Keratinocyte (primary cell): ENCODE measurements at regions not wholly inside any gene's neighbourhood (a gene's known extent, or its start where the extent isn't known, plus 50 kb on each side); places are given as distances from the start of the nearest gene placed in this dataset.

Experiments used
- DNase-seq: peaks from one replicate; pipeline ENCODE4 v3.0.0-alpha.2; 2011; ENCODE audit warnings: low read depth, missing footprints, low spot score
- FAIRE-seq: peaks from 2 replicates; lab custom pipeline; 2011; peaks lifted over from hg19 to GRCh38; lab: Jason Lieb, UNC
- H2AFZ ChIP-seq: 2 replicates; pipeline ENCODE4 v1.6.0; 2012; ENCODE audit warnings: low read length, control low read depth, inconsistent platforms; ENCODE audit not compliant: control insufficient read depth
- H3K27ac ChIP-seq: 2 replicates; pipeline ENCODE4 v1.5.1; 2011; ENCODE audit warnings: low read length; ENCODE audit not compliant: control insufficient read depth, insufficient read depth
- H3K27me3 ChIP-seq: 3 replicates; pipeline ENCODE4 v1.6.0; 2011; ENCODE audit warnings: low read length; ENCODE audit not compliant: control insufficient read depth, insufficient read depth; ENCODE audit errors: extremely low read depth
- H3K36me3 ChIP-seq, 2 experiments: 2 replicates in 1 of 2; 3 replicates in 1 of 2; pipeline ENCODE4 v1.5.1; 2011; ENCODE audit warnings: low read length in 2 of 2, mild to moderate bottlenecking in 1 of 2; ENCODE audit not compliant: control insufficient read depth in 2 of 2, insufficient read depth in 2 of 2; ENCODE audit errors: extremely low read depth in 1 of 2
- H3K4me1 ChIP-seq: 3 replicates; pipeline ENCODE4 v1.5.1; 2011; ENCODE audit warnings: low read length; ENCODE audit not compliant: control insufficient read depth, insufficient read depth; ENCODE audit errors: extremely low read depth
- H3K4me2 ChIP-seq: 3 replicates; pipeline ENCODE4 v1.6.0; 2011; ENCODE audit warnings: low read depth, low read length; ENCODE audit not compliant: control insufficient read depth, insufficient read depth; ENCODE audit errors: extremely low read depth
- H3K4me3 ChIP-seq, 3 experiments: fragments of 200-600 bp in 1 of 3; sonication (generic) in 1 of 3; 2 replicates in 2 of 3; 3 replicates in 1 of 3; pipeline ENCODE4 v1.5.1; 2011 to 2016; ENCODE audit warnings: low read length in 3 of 3, mild to moderate bottlenecking in 3 of 3, control low read depth in 2 of 3, inconsistent platforms in 1 of 3, low read depth in 1 of 3, mixed read lengths in 1 of 3, mixed run types in 1 of 3, moderate library complexity in 1 of 3; ENCODE audit not compliant: control insufficient read depth in 2 of 3, insufficient read depth in 2 of 3; ENCODE audit errors: extremely low read depth in 1 of 3
- H3K79me2 ChIP-seq: 2 replicates; pipeline ENCODE4 v1.6.0; 2012; ENCODE audit warnings: low read length; ENCODE audit not compliant: control insufficient read depth, insufficient read depth
- H3K9ac ChIP-seq: 3 replicates; pipeline ENCODE4 v1.6.0; 2011; ENCODE audit warnings: low read length; ENCODE audit not compliant: control insufficient read depth, insufficient read depth; ENCODE audit errors: extremely low read depth
- H3K9me1 ChIP-seq: 3 replicates; pipeline ENCODE4 v1.6.0; 2011; ENCODE audit warnings: low read length; ENCODE audit not compliant: control insufficient read depth, insufficient read depth; ENCODE audit errors: extremely low read depth
- H3K9me3 ChIP-seq: 2 replicates; pipeline ENCODE4 v1.5.1; 2012; ENCODE audit warnings: low read depth, low read length; ENCODE audit not compliant: control insufficient read depth
- H4K20me1 ChIP-seq: 3 replicates; pipeline ENCODE4 v1.6.0; 2011; ENCODE audit warnings: low read length; ENCODE audit not compliant: control insufficient read depth, insufficient read depth; ENCODE audit errors: extremely low read depth
- CTCF ChIP-seq, 3 experiments: IDR thresholded peaks in 1 of 3; conservative IDR thresholded peaks in 1 of 3; optimal IDR thresholded peaks in 1 of 3; 2 replicates in 2 of 3; 3 replicates in 1 of 3; pipeline versions ENCODE3 to v1.5.1; 2011; ENCODE audit warnings: low read length in 3 of 3, mild to moderate bottlenecking in 3 of 3, moderate library complexity in 2 of 3, control low read depth in 1 of 3, inconsistent platforms in 1 of 3; ENCODE audit not compliant: insufficient read depth in 2 of 3; ENCODE audit errors: extremely low read depth in 1 of 3
- EZH2 ChIP-seq: IDR thresholded peaks from one replicate; pipeline ENCODE4 v1.6.1; 2012; ENCODE audit warnings: inconsistent platforms, mild to moderate bottlenecking, low read length, moderate library complexity
- dilution Hi-C: fragments of 300-500 bp; cut with MboI; formaldehyde crosslinking; loops from one replicate; pipeline ENCODE4 v1.7.0; 2020; ENCODE audit warnings: low sequenced_read_pairs; ENCODE audit not compliant: extremely low pct_ligation_motif_present

DNA sequence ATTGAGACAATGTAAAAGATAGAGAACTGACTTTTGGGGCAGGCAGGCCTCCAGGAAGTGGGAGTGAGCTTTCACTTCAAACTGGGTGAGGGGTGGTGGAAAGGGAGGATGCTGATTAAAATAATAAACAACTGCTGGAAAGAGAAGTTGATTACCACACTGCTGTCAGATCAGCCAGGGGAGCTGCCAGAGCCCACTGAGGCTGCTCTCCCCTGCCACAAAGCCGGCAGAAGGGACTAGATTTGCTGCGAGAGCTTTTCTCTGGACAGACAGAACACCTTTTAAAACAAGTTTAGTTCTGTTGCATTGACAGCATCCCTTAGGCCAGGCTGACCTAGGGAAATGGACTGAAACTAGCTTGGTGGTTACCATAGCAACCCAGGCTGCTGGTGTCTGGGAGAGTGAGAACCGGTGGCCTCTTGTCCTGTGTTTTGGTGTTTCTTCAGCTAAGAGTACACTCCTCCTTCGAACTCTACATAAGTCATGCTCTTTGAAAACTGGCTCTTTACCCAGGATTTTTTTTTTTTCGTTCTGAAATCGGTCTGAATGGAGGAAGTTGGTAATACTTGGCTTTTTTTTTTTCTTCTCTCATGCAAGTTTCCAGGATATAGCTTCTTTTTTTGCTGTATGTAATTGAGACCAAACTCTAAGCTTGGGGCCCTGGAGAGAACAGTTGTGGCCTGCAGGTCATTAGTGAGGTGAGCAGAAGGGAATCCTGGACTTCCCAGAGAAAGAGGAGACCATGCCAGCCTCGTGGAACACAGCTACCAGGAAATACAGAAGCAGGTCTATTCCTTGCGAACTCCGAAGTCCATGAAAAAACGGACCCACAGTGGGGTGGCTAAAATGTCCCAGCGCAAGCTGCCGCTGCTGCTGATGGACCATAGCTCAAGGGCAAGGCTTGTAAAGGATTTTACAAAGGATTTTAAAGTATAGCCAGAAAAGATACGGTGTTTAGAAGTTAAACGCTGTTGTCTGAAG lies 374.4 kb downstream of the UTRN start:
- TF ChIP-seq EZH2 (no peak), CTCF (optimal IDR thresholded peaks at IDR 0.05 in 1 of 3, IDR thresholded peaks at IDR 0.05 in 1 of 3, conservative IDR thresholded peaks at IDR 0.05 in 1 of 3; ENCODE audit: extremely low read depth in 1 of 3, insufficient read depth in 2 of 3, low read length in 3 of 3) (no peak)

GRCh38 chr6:144660561-144661115 lies 375.5 kb downstream of the UTRN start:
- Histone ChIP-seq H3K9me3 (no peaks in the 10 kb centered on the region), H3K27ac (no peak overlapping the region), H4K20me1 (no peaks in the 10 kb centered on the region), H3K9ac (no peak overlapping the region), H2AFZ (no peak overlapping the region), H3K9me1 (peaks cover 4% of the 10 kb centered on the region), H3K27me3 (no peaks in the 10 kb centered on the region), H3K4me1 (peaks cover 36% of the 10 kb centered on the region), H3K79me2 (no peaks in the 10 kb centered on the region), H3K36me3 (no peaks in the 10 kb centered on the region), H3K4me3 (no peak overlapping the region), H3K4me2 (peak overlapping the region; percentile 1)
- no peak for FAIRE-seq
- dilution Hi-C loops = no loop called here
- DNase-seq = no peak
- TF ChIP-seq EZH2 (no peak), CTCF (optimal IDR thresholded peaks at IDR 0.05 in 1 of 3, IDR thresholded peaks at IDR 0.05 in 1 of 3, conservative IDR thresholded peaks at IDR 0.05 in 1 of 3; ENCODE audit: extremely low read depth in 1 of 3, insufficient read depth in 2 of 3, low read length in 3 of 3) (no peak)

More for the DNA sequence above, 374.4 kb downstream of the UTRN start:
- Histone ChIP-seq H3K27me3 (no peaks in the 10 kb centered on the region), H3K9me1 (peaks cover 4% of the 10 kb centered on the region), H4K20me1 (no peaks in the 10 kb centered on the region), H3K79me2 (no peaks in the 10 kb centered on the region), H3K4me3 (no peak overlapping the region), H3K4me2 (no peak overlapping the region), H2AFZ (no peak overlapping the region), H3K4me1 (peaks cover 36% of the 10 kb centered on the region), H3K36me3 (no peaks in the 10 kb centered on the region), H3K27ac (no peak overlapping the region), H3K9me3 (no peaks in the 10 kb centered on the region), H3K9ac (no peak overlapping the region)
- DNase-seq (no peak), FAIRE-seq (no peak)
- dilution Hi-C loops = no loop called here
